Activated CD4-positive, alpha-beta T cell treated with anti-CD3 and anti-CD28 coated beads, Interleukin-2, amount 50 U/mL, for 16 hours (primary cell): ENCODE measurements at regions not wholly inside any gene's neighbourhood (a gene's known extent, or its start where the extent isn't known, plus 50 kb on each side); places are given as distances from the start of the nearest gene placed in this dataset.

Experiments used
- DNase-seq: peaks from one replicate; pipeline ENCODE4 v3.0.0-alpha.2; 2020

GRCh38 chr2:128474036-128474955, 155.6 kb upstream of the HS6ST1 start:
- no peak for DNase-seq

- no peak for DNase-seq
These were observed 156.3 kb upstream of the HS6ST1 start for GRCh38 chr2:128474962-128475361.

DNA sequence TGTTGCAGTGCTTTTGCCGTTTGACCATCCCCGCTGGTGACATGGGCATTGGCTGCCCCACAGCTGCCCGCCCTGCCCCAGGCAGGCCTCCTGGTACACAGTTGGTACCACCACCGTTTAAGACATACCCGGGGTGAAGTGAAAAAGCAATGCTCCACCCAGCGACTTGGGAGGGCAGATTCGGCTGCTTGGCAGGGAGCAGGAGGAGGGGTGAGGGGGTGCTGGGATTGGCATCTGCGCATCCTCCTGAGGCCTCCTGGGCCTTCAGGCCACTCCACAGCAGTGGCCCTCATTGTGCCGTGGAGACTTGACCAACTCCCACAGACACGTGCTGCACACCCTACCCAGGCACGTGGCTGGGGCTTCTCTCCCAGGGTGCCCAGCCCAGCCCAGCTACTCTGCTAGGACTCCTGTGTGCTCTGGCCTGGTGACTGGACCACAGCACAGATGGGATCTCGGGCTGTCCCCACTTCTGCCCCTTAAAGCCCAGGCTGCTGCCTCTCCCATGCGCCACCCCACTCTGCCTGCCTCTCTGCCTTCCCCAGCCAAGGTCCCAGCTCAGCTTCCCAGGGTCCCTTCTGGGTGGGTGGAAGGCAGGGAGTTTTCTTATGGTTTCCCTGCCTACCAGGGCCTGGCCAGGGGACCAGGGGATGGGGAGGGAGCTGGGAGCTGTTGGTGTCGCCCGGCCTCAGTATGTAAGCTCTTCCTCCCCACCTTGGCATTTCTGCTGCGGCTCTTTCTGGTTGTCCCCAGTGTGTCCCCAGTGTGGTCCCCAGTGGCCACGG, 157.0 kb upstream of the HS6ST1 start:
- DNase-seq = no peak

DNA sequence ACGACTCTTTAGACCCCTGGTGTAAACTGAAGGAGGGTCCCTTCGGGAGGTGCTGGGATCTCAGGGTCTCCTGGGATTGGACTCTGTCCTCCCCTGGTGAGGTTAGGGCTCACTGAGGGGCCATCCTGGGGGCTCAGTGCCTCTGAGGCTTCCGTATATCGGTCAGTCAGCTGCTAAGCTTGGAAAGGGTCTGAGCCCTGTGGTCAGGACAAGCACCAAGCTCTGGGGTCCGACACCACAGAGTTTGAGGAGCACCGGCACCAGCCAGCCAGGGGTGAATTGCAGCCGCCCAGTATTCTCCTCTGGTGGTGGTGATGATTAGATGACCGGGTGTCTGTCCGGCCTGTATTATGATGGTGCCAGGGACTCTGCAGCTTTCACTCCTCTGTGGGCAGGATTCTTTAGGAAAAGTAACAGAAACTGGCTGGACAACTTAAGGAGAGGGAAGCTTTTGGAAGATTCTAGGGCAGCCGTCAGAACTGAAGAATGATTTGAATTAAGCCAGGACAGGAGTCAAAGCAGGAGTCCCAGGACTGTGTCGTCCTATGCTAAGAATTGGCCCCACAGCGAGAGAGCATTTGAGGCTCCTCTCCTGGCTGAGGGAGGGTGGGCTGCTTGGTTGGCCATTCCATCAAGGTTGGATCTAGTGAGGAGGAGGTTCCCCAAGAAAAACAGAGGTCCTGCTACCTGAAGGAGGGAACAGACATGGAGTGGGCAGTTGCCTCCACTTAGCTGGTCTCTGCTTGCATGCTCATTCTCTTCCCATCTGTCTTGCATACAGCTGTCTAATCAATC, 158.6 kb upstream of the HS6ST1 start:
- no peak for DNase-seq

- DNase-seq = no peak
These were observed 159.2 kb upstream of the HS6ST1 start for GRCh38 chr2:128477891-128478290.

- no peak for DNase-seq
These were observed 167.3 kb upstream of the HS6ST1 start for GRCh38 chr2:128485761-128486639.

GRCh38 chr2:128486640-128487375, 168.1 kb upstream of the HS6ST1 start:
- no peak for DNase-seq

DNA sequence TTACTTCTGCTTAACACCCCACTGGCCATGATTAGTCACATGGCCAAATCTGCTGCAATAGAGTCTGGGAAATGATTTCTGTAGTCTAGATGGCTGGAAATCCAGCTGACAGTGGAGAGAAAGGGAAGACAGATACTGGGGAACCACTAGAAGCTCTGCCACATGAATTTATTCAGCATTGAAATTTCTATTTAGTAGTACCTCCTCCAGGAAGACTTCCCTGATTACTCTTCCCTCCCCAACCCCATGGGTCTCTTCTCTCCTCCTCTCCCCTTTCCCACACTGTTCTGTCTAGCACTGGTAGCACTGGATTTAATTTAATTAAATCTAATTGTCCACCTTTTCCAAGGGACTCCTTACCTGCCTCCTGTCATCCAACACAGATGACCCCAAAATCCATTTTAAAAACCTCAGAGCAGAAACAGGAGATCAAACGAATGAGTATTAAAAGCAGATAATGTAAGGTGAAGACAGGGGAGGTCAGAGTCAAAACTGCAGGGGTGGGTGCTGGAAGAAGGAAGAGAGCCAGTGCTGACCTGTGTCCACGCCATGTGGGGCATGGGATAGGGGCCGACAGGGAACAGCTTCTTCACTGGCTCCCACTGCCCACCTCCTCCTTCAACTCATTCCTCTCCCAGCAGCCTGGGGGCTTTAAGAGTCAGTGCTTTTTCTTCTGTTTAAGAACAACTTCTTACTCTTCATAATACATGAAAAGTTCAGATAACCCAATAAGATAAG, 169.2 kb upstream of the HS6ST1 start:
- no peak for DNase-seq

DNA sequence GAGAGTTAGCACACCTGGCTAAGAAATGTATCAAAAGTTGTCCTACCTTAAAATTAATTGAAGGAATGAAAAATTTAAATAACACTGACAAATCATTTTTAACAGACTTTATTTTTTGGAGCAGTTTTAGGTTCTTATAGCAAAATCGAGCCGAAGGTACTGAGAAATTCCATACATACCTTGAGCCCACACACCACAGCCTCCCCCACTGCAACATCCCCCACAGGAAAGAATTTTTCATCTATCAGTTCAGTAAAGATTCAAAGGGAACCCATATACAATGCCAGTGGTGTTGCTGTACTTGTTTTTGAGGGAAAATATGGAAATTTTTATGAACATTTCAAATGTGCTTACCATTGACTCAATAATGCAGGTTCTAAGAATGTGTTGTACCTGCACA, 169.8 kb upstream of the HS6ST1 start:
- DNase-seq = no peak

- DNase-seq = no peak
These were observed 171.0 kb upstream of the HS6ST1 start for GRCh38 chr2:128489526-128490273.

- no peak for DNase-seq
These were observed 171.7 kb upstream of the HS6ST1 start for GRCh38 chr2:128490321-128490720.

GRCh38 chr2:128490881-128491691, 172.4 kb upstream of the HS6ST1 start:
- no peak for DNase-seq

- no peak for DNase-seq
These were observed 173.1 kb upstream of the HS6ST1 start for GRCh38 chr2:128491692-128492244.

DNA sequence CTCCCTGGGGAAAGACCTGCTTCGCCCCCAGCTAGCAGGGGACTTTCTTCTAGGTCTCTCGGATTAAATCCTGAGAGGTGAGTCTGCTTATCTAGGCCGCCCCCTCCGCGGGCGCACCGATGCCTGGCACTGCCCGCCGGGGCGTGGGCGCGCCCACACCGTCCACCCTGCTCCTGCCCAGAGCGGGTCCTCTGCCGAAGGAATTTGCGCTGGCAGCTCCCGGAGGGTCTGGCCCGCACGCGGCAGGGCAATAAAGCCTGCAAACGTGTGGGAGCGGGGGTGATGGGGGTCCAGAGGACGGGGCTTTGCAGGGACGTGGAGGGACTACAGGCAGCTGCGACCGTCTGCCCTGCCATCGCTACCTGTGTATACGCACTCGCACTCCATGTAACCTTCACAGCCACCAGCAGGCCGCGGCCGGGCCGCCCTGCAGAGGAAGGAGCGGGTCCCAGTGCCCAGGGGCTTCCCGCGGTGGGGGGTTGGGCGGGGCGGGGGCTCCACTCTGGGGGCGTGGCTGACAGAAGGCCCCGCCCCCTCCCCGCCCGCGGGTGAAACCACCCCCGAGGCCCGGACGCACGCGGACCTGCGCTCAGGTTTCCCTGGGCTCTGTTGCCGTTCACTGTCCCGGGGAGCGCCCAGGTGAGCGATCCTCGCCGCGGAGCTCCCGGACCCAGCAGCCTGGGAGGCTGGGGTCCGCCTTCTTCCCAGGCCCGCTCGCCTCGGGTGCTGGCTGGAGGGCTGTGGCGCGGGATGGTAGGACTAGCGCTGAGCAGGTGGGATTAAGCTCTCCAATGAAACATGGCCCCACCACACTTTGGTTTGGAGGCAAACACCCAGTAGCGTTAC, 174.5 kb upstream of the HS6ST1 start:
- DNase-seq = no peak

GRCh38 chr2:128493880-128494279, 175.2 kb upstream of the HS6ST1 start:
- DNase-seq = no peak

- no peak for DNase-seq
These were observed 175.6 kb upstream of the HS6ST1 start for GRCh38 chr2:128494307-128494639.

DNA sequence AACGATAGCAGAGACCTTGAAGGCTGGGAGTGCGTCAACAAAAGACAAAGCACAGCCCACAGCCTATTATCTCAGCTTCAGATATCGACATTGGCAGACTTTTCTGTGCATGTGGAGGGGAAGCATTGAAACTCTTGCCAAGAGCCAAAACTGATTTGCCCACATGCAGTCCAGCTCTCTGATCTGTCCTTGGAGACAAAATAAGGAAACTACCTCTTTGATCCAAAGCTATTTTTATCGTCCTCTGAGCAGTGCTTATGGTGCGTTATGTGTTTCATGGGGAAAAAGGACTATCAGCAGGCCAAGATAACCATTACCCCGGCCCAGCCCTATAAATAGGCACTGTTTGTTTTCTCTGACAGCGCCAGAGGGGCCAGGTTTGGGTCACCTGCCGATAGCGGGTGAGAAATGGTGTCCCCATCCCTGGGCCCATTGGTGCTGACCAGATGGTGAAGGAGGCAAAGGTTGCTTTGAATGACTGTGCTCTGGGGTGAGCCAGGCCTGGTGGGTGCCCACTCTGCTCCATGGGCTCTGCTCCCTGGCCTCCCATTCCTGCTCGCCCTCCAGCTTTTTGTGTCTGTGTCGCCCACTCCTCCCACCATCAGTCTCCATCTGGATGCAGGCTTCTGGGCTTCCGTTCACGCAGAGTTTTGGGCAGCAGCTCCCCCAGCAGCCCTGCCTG, 176.1 kb upstream of the HS6ST1 start:
- DNase-seq = no peak
